Suppressor macrophage (primary cell): ENCODE measurements at regions not wholly inside any gene's neighbourhood (a gene's known extent, or its start where the extent isn't known, plus 50 kb on each side); places are given as distances from the start of the nearest gene placed in this dataset.

Source experiments
- DNase-seq, 4 experiments: peaks; one replicate each; pipeline ENCODE4 v3.0.0-alpha.2; 2020 to 2022

DNA sequence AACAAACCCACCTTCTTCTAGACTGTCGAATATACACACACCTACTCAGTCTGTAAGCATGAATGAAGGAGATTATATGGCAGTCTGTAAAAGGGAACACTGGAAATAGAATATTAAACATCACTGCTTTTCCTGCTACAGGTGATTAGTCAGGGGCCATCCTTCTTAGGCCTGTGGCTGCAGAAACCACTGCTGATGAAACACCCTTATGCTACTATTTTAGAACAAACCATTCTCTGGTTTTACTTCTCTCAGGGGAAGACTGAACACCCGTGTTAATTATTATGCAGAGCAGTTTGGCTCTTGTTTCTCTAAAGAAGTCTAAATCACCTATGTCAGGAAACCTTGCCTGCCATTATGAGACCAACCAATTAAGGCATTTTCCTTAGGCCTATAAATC is 351.1 kb upstream of the KLF6 start:
- DNase-seq, result peak in 1 of 4 experiments; percentile 15

GRCh38 chr10:4132216-4132556 is 347.2 kb upstream of the KLF6 start:
- DNase-seq, result no peak

- DNase-seq, result peak; percentile 73 to 97 (median 88)
These were observed 346.6 kb upstream of the KLF6 start for GRCh38 chr10:4131407-4132215.

DNA sequence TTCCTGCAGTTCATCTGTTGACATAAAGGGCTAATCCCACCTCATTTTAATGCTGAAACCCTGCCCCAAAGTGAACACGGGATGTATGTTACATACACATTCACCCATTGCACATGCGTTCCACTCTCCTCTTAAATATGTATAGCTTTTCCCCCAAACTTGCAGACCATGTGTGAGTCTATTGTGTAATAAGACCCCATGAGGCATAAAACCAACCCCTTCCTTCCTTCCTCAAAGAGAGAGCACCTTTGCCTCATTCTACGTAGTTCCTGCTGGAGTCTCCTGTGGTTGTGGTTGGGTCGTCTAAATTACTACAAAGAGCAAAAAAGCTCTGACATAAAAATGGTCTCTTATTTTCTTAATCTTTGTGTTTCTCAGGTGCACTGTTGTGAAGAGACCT is 345.7 kb upstream of the KLF6 start:
- peak; percentile 40 to 82 (median 71) for DNase-seq

DNA sequence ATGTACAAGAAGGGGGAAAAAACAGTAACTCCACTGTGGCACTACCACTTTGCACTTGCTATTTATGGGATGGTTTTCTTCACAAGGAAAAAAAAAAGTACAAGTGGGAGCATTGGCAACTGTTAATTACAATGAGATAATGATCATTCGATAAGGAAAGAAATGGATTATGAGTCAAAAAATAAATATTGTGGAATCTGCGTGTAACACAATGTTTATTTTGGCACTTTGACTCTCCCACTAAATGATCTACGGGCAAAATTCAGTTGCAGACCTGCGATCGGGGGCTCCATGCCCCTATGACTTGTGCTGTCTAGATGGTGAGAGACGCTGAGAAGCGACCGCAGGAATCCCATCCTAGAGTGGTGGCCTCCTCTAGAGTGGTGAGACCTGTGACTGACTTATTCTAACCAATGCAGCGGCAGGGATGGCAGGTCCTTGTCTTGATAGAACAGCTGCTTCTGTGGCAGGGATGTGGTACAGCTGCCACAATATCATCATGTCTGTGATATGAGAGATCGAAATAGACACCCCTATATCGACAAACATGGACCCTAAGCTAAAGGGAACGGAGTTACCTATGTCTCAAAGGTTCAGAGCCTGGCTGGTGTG is 345.0 kb upstream of the KLF6 start:
- DNase-seq, result no peak

GRCh38 chr10:4127518-4128315 is 342.7 kb upstream of the KLF6 start:
- peak; percentile 76 to 93 (median 88) for DNase-seq

DNA sequence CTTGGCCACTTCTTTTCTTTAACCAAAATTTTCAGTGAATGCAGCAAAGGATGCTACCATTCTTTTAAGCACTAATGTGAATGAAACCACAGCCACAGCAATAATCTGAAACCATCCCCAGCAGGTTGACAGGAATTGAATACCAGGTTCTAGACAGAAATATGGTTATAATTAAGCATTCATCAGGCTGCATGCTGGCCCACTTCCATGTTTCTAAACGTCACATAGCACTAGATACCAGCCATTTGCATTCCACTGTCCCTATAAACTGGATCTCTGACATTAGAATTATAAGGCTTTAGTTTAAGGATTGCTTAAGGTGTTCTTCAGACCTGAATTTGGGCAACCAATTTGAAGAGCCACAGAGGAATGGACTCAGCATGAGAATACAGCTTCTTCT is 340.8 kb upstream of the KLF6 start:
- DNase-seq, result no peak

DNA sequence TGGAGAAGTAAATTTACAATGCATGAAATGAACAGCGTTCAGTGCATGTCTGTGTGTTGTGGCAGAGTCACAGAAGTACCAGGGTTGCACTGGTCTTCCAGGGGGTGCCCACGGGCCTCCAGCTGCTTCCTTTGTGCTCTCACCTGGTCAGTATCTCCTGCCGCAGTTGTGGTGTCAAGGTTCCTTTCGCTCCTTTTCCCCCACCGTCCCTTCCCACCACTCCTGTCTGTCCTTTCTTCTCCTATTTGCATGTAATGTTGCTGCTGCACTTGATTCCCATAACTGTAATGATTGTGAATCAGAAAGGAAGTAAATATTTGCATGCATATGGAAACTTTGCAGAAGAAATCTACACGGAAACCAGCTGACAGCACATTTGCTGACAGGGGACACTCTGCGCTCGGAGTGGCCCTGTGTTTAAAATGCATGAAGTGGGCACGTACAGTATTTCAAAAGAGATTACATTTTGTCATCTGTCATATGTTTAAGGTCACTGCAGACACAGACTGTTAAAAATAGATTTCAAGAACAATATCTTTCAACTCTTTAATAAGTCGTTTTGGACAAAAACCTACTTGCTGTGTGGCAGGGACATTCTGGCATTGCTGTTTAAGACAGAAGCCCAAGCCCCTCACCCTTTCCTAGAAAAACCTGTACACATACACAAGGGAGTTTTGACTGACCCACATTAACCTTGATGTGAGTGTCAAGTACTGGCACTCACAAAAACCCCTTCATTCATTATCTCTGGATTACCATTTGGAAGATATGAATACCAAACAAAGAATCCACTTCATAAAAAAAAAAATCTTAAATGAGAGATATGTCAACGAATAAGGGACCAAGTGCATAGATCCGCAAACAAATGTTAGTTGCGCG is 336.7 kb upstream of the KLF6 start:
- DNase-seq, result peak; percentile 88 to 98 (median 93)

DNA sequence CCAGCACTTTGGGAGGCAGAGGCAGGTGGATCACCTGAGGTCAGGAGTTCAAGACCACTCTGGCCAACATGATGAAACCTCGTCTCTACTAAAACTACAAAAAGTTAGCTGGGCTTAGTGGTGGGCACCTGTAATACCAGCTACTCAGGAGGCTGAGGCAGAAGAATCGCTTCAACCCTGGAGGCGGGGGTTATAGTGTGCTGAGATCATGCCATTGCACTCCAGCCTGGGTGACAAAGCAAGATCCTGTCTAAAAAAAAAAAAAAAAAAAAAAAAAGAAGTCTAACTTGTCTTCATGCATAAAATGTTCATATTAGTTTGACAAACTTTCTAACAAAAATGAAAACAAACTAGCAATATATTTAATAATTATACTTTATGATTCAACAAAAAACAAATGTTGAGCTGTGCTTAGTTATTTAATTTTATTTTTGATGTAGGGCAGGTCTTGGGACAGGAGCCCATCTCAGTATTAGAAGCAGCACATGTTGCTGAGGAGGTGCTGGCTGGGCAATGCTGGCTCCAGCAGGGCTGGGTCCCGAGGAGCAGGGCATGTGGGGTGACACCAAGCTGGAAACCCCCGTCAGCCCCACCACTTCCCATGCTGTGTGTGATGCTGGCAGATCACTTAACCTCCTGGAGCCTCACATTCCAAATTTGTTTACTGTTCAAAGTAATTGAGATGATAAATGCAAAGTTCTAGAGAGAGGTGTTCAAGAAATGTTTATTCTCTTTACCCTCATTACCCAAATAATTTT is 335.3 kb upstream of the KLF6 start:
- peak; percentile 87 to 95 (median 94) for DNase-seq

GRCh38 chr10:4119107-4119506 is 334.1 kb upstream of the KLF6 start:
- DNase-seq, result no peak

DNA sequence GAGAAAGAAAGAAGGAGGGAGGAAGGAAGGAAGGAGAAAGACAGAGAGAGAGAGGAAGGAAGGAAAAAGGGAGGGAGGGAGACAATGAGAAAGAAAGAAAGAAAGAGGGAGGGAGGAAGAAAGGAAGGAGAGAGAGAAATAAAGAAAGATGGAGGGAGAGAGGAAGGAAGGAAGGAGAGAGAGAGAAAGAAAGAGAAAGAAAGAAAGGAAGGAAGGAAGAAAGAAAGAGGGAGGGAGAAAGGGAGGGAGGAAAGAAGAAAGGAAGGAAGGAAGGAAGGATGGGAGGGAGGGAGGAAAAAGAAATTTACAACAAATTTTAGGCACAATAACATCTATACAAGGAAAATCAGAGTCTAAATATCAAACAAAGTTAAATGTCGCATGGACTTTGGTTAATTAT is 332.6 kb upstream of the KLF6 start:
- DNase-seq, result no peak

DNA sequence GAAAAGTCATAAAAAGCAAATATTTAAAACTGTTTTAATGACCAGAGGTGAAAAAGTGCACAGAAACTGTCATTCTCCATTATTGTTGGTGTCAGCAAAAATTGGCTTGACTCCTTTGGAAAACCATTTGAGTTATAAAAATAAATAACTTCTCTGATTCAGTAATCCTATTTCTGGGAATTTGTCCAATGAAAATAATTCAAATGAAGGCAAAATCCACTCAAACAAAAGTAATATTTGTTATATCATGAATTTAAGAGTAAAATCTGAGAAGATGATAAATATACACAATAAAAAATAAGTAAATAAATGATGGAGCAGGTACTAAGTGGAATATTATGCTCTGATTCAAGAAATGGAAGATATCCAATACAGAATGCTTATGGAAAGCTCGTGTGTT is 326.6 kb upstream of the KLF6 start:
- no peak for DNase-seq

DNA sequence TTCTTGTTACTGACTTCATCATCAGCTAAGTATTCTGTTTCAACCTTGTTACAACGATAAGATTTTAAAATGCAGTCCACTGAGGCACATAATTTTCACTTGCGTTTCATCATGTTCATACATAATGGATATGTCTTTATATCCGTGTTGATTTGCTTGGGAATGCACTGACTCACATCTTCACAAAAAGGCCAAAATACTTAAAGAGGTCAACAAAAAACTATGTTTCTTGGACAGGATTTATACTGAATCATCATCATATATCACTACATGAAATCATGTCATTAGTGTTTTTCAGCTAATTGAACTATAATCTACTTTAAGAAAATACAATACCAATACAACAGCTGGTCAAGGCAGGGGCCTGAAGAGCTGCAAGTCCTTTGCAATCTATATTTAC is 324.5 kb upstream of the KLF6 start:
- DNase-seq, result no peak

DNA sequence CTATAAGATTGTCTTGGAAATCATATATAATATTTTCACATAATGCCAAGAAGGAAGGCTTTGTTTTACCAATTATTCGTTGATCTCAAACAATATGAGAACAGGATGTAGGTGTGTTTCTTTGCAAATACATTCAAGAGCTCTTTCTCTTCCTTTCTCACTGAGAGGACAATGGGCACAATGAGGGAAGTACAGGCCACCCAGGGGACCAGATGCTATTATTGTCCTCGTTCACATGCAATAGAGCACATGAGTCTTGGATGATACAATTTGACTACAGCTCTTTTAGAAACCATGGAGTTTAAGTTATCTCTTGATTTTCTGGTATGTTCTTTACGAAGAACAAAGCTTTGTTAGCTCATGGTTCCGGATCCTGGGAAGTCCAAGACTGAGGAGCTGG is 323.7 kb upstream of the KLF6 start:
- DNase-seq, result peak in 3 of 4 experiments; percentile 27 to 53 (median 37)

DNA sequence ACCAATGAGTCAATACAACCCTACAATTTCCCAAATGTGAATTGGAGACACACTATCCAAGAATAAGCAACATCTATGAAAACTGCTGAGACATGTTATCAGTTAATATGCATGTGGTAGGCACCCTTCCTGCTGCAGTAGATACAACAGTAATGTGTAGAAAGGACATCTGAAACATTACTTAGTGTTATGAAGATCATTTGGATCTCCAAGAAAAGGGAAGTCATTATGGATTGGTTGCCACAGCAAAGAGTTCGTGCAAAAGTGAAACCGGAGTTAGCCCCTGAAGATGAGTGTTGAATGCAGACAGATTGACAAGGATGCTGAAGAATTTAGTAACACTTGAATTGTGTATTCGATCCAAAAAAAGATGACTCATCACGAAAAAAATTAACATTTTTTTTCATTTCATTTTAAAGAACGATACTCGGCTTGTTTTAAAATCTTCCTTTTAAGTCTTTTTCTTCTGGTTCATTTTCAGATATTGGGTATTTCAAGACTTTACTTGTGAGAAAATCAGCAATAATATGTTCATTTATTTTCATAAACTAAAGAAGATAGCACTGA is 322.4 kb upstream of the KLF6 start:
- DNase-seq, result peak; percentile 30 to 70 (median 48)

- DNase-seq, result no peak
These were observed 318.6 kb upstream of the KLF6 start for GRCh38 chr10:4103603-4104002.

- no peak for DNase-seq
These were observed 317.9 kb upstream of the KLF6 start for GRCh38 chr10:4102802-4103344.

- DNase-seq, result no peak
These were observed 317.1 kb upstream of the KLF6 start for GRCh38 chr10:4101918-4102654.

GRCh38 chr10:4100380-4100779 is 315.4 kb upstream of the KLF6 start:
- no peak for DNase-seq

GRCh38 chr10:4099202-4099601 is 314.2 kb upstream of the KLF6 start:
- no peak for DNase-seq
